Left lung (tissue), 4 donors: ENCODE measurements at regions not wholly inside any gene's neighbourhood (a gene's known extent, or its start where the extent isn't known, plus 50 kb on each side); places are given as distances from the start of the nearest gene placed in this dataset.

Experiments used
- ATAC-seq: fragments of 200-7000 bp; cut with Tn5 transposase; one replicate; pipeline ENCODE4 v1.9.1; 2020; ENCODE audit warnings: moderate library complexity
- DNase-seq, 4 donors: peaks; one replicate each; pipeline ENCODE4 v3.0.0-alpha.2; 2013 to 2020
- H3K27ac ChIP-seq, 2 donors: fragments of 200-600 bp; sonication (generic) in 1 of 2; one replicate each; pipeline versions ENCODE4 v1.5.0 to v1.8.0; 2020 to 2021
- H3K27me3 ChIP-seq, 2 donors: fragments of 200-600 bp; sonication (generic) in 1 of 2; one replicate each; pipeline versions ENCODE4 v1.5.0 to v1.8.0; 2020 to 2021
- H3K36me3 ChIP-seq, 2 donors: fragments of 200-600 bp; sonication (generic) in 1 of 2; one replicate each; pipeline versions ENCODE4 v1.5.0 to v1.8.0; 2020 to 2021
- H3K4me1 ChIP-seq, 2 donors: fragments of 200-600 bp; one replicate each; pipeline ENCODE4 v1.8.0; 2021
- H3K4me3 ChIP-seq, 2 donors: fragments of 200-600 bp; sonication (generic) in 1 of 2; one replicate each; pipeline versions ENCODE4 v1.5.0 to v1.8.0; 2020 to 2021; ENCODE audit warnings: mild to moderate bottlenecking in 1 of 2
- H3K9me3 ChIP-seq, 2 donors: fragments of 200-600 bp; sonication (generic) in 1 of 2; one replicate each; pipeline versions ENCODE4 v1.5.0 to v1.8.0; 2020 to 2021
- intact Hi-C, 2 donors: fragments of 100-400 bp; cut with DNase I; formaldehyde crosslinking; loops; one replicate each; pipeline versions ENCODE4 v1.11.2 to v1.14.2; 2022
- TF ChIP-seq, protein P1 (sequence below), 2 donors: fragments of 200-600 bp; sonication (generic) in 1 of 2; IDR thresholded peaks; one replicate each; pipeline versions ENCODE4 v1.5.0 to v1.8.0; 2021; ENCODE audit warnings: antibody characterized with exemption in 2 of 2
- donor health status: DM: no; HTN: yes; CAD: no.
- donor health status: DM: no; HTN: no; CAD: no.

DNA sequence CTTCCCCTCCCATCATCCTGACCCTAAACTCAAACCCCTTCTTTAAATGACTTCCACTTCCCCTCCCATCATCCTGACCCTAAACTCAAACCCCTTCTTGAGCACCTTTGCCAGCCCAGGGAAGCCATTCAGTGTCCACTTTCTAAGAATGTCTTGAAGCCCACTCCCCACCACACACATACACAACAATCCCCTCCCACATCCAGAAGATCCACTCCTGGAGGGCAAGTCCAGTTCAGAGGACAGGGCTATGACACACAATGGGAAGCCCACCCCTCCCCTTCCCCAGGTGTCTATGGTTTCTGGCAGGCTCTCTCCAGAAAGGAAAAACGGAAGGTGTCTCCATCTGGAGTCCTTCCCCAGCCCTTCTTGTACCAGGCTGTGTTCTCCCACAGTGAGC is 117.1 kb downstream of the KCNA5 start:
- intact Hi-C loops, result no loop called here
- ATAC-seq (no peak), DNase-seq (no peak)
- peaks cover 2 to 28% of the 10 kb centered on the region in 2 donors for H3K27me3 ChIP-seq
- H3K36me3 ChIP-seq, result no peaks in the 10 kb centered on the region
- no peak overlapping the region for H3K4me3 ChIP-seq
- TF ChIP-seq, protein P1, sequence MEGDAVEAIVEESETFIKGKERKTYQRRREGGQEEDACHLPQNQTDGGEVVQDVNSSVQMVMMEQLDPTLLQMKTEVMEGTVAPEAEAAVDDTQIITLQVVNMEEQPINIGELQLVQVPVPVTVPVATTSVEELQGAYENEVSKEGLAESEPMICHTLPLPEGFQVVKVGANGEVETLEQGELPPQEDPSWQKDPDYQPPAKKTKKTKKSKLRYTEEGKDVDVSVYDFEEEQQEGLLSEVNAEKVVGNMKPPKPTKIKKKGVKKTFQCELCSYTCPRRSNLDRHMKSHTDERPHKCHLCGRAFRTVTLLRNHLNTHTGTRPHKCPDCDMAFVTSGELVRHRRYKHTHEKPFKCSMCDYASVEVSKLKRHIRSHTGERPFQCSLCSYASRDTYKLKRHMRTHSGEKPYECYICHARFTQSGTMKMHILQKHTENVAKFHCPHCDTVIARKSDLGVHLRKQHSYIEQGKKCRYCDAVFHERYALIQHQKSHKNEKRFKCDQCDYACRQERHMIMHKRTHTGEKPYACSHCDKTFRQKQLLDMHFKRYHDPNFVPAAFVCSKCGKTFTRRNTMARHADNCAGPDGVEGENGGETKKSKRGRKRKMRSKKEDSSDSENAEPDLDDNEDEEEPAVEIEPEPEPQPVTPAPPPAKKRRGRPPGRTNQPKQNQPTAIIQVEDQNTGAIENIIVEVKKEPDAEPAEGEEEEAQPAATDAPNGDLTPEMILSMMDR (IDR thresholded peaks at IDR 0.05), result no peak
- H3K4me1 ChIP-seq, result no peaks in the 10 kb centered on the region
- H3K27ac ChIP-seq, result no peak overlapping the region
- no peaks in the 10 kb centered on the region for H3K9me3 ChIP-seq

GRCh38 chr12:5163661-5164060 is 120.0 kb downstream of the KCNA5 start:
- H3K36me3 ChIP-seq, result no peaks in the 10 kb centered on the region
- TF ChIP-seq, protein P1 (IDR thresholded peaks at IDR 0.05), result no peak
- no peak overlapping the region for H3K4me3 ChIP-seq
- no peaks in the 10 kb centered on the region for H3K4me1 ChIP-seq
- intact Hi-C loops, result no loop called here
- H3K27me3 ChIP-seq, result peaks cover 2 to 13% of the 10 kb centered on the region in 2 donors
- ATAC-seq, result no peak
- no peaks in the 10 kb centered on the region for H3K9me3 ChIP-seq
- H3K27ac ChIP-seq, result no peak overlapping the region
- DNase-seq, result no peak

DNA sequence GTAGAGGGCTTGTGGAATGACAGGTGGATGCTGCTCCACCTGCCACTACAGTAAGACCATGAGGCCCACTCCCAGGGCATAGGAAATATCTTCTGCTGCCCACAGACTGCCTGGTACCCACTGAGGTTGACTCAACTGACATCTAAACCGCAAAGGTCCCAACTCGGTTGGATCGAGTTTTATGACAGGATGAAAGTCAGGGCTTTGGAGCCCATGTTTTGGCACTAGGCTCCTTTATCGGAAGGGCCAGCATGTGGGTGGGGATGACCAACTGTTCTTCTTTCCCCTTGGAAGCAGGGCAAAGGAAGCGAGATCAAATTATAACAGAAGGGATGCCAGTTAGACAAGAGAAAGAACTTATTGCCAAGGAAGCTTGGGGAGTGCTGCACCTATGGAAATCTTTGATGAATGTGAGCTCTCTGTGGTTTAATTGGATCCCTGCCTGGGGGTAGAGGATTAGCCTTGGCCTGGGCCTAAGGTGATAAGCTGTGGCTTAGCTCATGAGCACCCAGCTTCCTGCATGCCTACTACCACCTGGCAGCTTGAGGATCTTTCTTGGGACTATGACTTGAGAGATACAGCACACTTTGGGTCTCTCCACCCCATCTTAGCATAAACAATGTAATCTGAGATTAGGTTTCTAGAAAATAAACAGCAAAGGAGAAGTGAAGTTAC is 121.8 kb downstream of the KCNA5 start:
- H3K27ac ChIP-seq, result no peak overlapping the region
- H3K4me3 ChIP-seq, result no peak overlapping the region
- peaks cover 0 to 13% of the 10 kb centered on the region in 2 donors for H3K27me3 ChIP-seq
- TF ChIP-seq, protein P1 (IDR thresholded peaks at IDR 0.05), result no peak
- intact Hi-C loops, result no loop called here
- no peaks in the 10 kb centered on the region for H3K9me3 ChIP-seq
- no peaks in the 10 kb centered on the region for H3K36me3 ChIP-seq
- ATAC-seq (no peak), DNase-seq (no peak)
- H3K4me1 ChIP-seq, result no peaks in the 10 kb centered on the region

- DNase-seq (no peak), ATAC-seq (peak; percentile 57)
- Histone ChIP-seq H3K9me3 (no peaks in the 10 kb centered on the region), H3K36me3 (no peaks in the 10 kb centered on the region), H3K27ac (no peak overlapping the region), H3K4me1 (no peaks in the 10 kb centered on the region), H3K27me3 (peaks cover 0 to 13% of the 10 kb centered on the region in 2 donors), H3K4me3 (no peak overlapping the region)
- TF ChIP-seq, protein P1 (IDR thresholded peaks at IDR 0.05), result no peak
- intact Hi-C loops, result no loop called here
Measured at GRCh38 chr12:5166976-5167375, 123.3 kb downstream of the KCNA5 start.

- no peak for DNase-seq
- Histone ChIP-seq H3K27me3 (peaks cover 0 to 14% of the 10 kb centered on the region in 2 donors), H3K27ac (no peak overlapping the region), H3K36me3 (no peaks in the 10 kb centered on the region), H3K4me3 (no peak overlapping the region), H3K4me1 (no peaks in the 10 kb centered on the region), H3K9me3 (no peaks in the 10 kb centered on the region)
- no peak for ATAC-seq
- TF ChIP-seq, protein P1 (IDR thresholded peaks at IDR 0.05), result no peak
- intact Hi-C loops, result no loop called here
Measured at GRCh38 chr12:5168148-5168547, 124.5 kb downstream of the KCNA5 start.
